K562 (cell line): ENCODE measurements at regions not wholly inside any gene's neighbourhood (a gene's known extent, or its start where the extent isn't known, plus 50 kb on each side); places are given as distances from the start of the nearest gene placed in this dataset.

ENCODE experiments used
- CREB3L1 ChIP-seq: fragments of 450-650 bp; IDR thresholded peaks from 2 replicates; pipeline ENCODE4 v1.6.1; 2014; ENCODE audit warnings: low read depth, mild to moderate bottlenecking, moderate library complexity, borderline replicate concordance
- SRSF1 ChIP-seq: fragments of 200-400 bp; formaldehyde crosslinking; IDR thresholded peaks from 2 replicates; pipeline ENCODE4 v1.6.1; 2017; ENCODE audit warnings: mild to moderate bottlenecking, low read depth, low read length, moderate library complexity
- TSHZ1 ChIP-seq: fragments of 250-450 bp; sonication (Bioruptor Pico); IDR thresholded peaks from 2 replicates; pipeline ENCODE4 v1.4.0; 2020; ENCODE audit warnings: mild to moderate bottlenecking, moderate library complexity
- ZNF12 ChIP-seq: sonication (generic); formaldehyde crosslinking; IDR thresholded peaks from 2 replicates; pipeline ENCODE4 v1.4.0; 2020; ENCODE audit warnings: mild to moderate bottlenecking, missing genetic modification reagents
- ZNF3 ChIP-seq: fragments of 250-450 bp; sonication (Bioruptor Pico); IDR thresholded peaks from 2 replicates; pipeline ENCODE4 v1.5.0; 2021; ENCODE audit warnings: mild to moderate bottlenecking, moderate library complexity

GRCh38 chr5:124921694-124922093, 175.3 kb upstream of the ZNF608 start (continued):
- TF ChIP-seq SRSF1: no peak
- no peak for TF ChIP-seq CREB3L1
- TF ChIP-seq TSHZ1 (CRISPR knock-in tag): no peak
- no peak for TF ChIP-seq ZNF3
- no peak for TF ChIP-seq ZNF12 (CRISPR knock-in tag)
- TF ChIP-seq, all 486 proteins: peak for 0
